Spleen (tissue), 11 donors: ENCODE measurements at regions not wholly inside any gene's neighbourhood (a gene's known extent, or its start where the extent isn't known, plus 50 kb on each side); places are given as distances from the start of the nearest gene placed in this dataset.

ENCODE experiments used
- DNase-seq: peaks from one replicate; pipeline ENCODE4 v3.0.0-alpha.2; 2020
- H3K27ac ChIP-seq, 8 donors: fragments of 200-600 bp; sonication (generic) in 7 of 8; 1 replicate in 4 of 8; 2 replicates in 4 of 8; pipeline versions ENCODE4 v1.5.0 to v1.8.0; 2016 to 2021; ENCODE audit warnings: inconsistent platforms in 4 of 8, mild to moderate bottlenecking in 4 of 8, moderate library complexity in 1 of 8
- H3K27me3 ChIP-seq, 7 donors: fragments of 200-600 bp; sonication (generic) in 6 of 7; replicated peaks in 1 of 7; 1 replicate in 4 of 7; 2 replicates in 3 of 7; pipeline versions ENCODE4 v1.5.0 to v1.8.0; 2016 to 2021; ENCODE audit warnings: inconsistent platforms in 3 of 7, mild to moderate bottlenecking in 1 of 7
- H3K36me3 ChIP-seq, 6 donors: fragments of 200-600 bp; sonication (generic) in 5 of 6; 1 replicate in 4 of 6; 2 replicates in 2 of 6; pipeline versions ENCODE4 v1.5.0 to v1.8.0; 2016 to 2021; ENCODE audit warnings: inconsistent platforms in 2 of 6
- H3K4me1 ChIP-seq, 6 donors: fragments of 200-600 bp; sonication (generic) in 5 of 6; 1 replicate in 3 of 6; 2 replicates in 3 of 6; pipeline versions ENCODE4 v1.5.0 to v1.8.0; 2016 to 2021; ENCODE audit warnings: inconsistent platforms in 3 of 6
- H3K4me3 ChIP-seq, 8 donors: fragments of 200-600 bp; sonication (generic) in 7 of 8; 1 replicate in 4 of 8; 2 replicates in 4 of 8; pipeline versions ENCODE4 v1.5.0 to v1.8.0; 2016 to 2021; ENCODE audit warnings: inconsistent platforms in 4 of 8, mild to moderate bottlenecking in 4 of 8, moderate library complexity in 2 of 8
- H3K9me3 ChIP-seq, 8 donors: fragments of 200-600 bp; sonication (generic) in 7 of 8; 1 replicate in 4 of 8; 2 replicates in 4 of 8; pipeline versions ENCODE4 v1.5.0 to v1.8.0; 2016 to 2021; ENCODE audit warnings: inconsistent platforms in 4 of 8
- CTCF ChIP-seq, 11 experiments: fragments of 200-600 bp in 7 of 11; fragments of 450-650 bp in 4 of 11; sonication (generic) in 4 of 11; IDR thresholded peaks in 8 of 11; conservative IDR thresholded peaks in 3 of 11; 1 replicate in 7 of 11; 2 replicates in 4 of 11; pipeline versions ENCODE4 v1.4.0 to v1.8.0; 2016 to 2021; ENCODE audit warnings: antibody characterized with exemption in 11 of 11, inconsistent platforms in 4 of 11, mild to moderate bottlenecking in 1 of 11
- POLR2A ChIP-seq, 3 donors: fragments of 450-650 bp; IDR thresholded peaks; one replicate each; pipeline ENCODE4 v1.5.1; 2017; ENCODE audit warnings: antibody characterized with exemption in 3 of 3, mild to moderate bottlenecking in 1 of 3
- POLR2AphosphoS5 ChIP-seq, 3 donors: sonication (generic); formaldehyde crosslinking; IDR thresholded peaks; one replicate each; pipeline ENCODE4 v1.5.1; 2017; ENCODE audit warnings: antibody characterized with exemption in 3 of 3
- WGBS, 5 donors: extraction: QIAGEN DNeasy Blood & Tissue Kit in 3 of 5; methylation state at CpG; one replicate each; pipeline versions ENCODE4 v1.1.5 to v1.1.7; 2013 to 2018; 5-methylcytosine and 5-hydroxymethylcytosine counted together
- intact Hi-C: fragments of 100-400 bp; cut with DNase I; formaldehyde crosslinking; loops from one replicate; pipeline ENCODE4 v1.15.0; 2023; ENCODE audit warnings: low total_unique reads
- donor health status: healthy with polysubstance abuse.
- donor health status: DM: no; HTN: no; CAD: no; lungs with moderate emphysema.
- donor health status: DM: no; HTN: no; CAD: no.
- donor health status: Bipolar disorder and iron deficiency.
- donor health status: healthy.
- donor health status: DM: no; HTN: no; CAD: no.
- donor health status: DM: yes; HTN: yes; CAD: no.

- intact Hi-C loops = no loop called here
- TF ChIP-seq CTCF (IDR thresholded peaks at IDR 0.05 in 8 of 11, conservative IDR thresholded peaks at IDR 0.05 in 3 of 11) (no peak), POLR2A (IDR thresholded peaks at IDR 0.05) (no peak), POLR2AphosphoS5 (IDR thresholded peaks at IDR 0.05) (no peak)
- 79 to 95% (median 82%) methylated on average over 4 of the region's 4 CpGs for WGBS, 5 donors
- Histone ChIP-seq H3K4me3 (no peak overlapping the region), H3K4me1 (no peaks in the 10 kb centered on the region), H3K27me3 (peaks cover 0 to 3% (median 0%) of the 10 kb centered on the region in 7 donors), H3K27ac (no peak overlapping the region), H3K36me3 (no peaks in the 10 kb centered on the region), H3K9me3 (no peaks in the 10 kb centered on the region)
- DNase-seq = no peak
These were observed 158.9 kb downstream of the PTGER3 start for GRCh38 chr1:70888722-70889121.

GRCh38 chr1:70890408-70890807, 157.2 kb downstream of the PTGER3 start:
- H3K27ac ChIP-seq = no peak overlapping the region
- H3K4me3 ChIP-seq = no peak overlapping the region
- H3K27me3 ChIP-seq = peaks cover 0 to 3% (median 0%) of the 10 kb centered on the region in 7 donors
- TF ChIP-seq POLR2AphosphoS5 (IDR thresholded peaks at IDR 0.05) (no peak), CTCF (IDR thresholded peaks at IDR 0.05 in 8 of 11, conservative IDR thresholded peaks at IDR 0.05 in 3 of 11) (no peak), POLR2A (IDR thresholded peaks at IDR 0.05) (no peak)
- intact Hi-C loops = no loop called here
- no peaks in the 10 kb centered on the region for H3K9me3 ChIP-seq
- no peak for DNase-seq
- no peaks in the 10 kb centered on the region for H3K36me3 ChIP-seq
- no peaks in the 10 kb centered on the region for H3K4me1 ChIP-seq
- WGBS, 5 donors = 79 to 96% (median 82%) methylated on average over 2 of the region's 2 CpGs

GRCh38 chr1:70891051-70891843, 156.4 kb downstream of the PTGER3 start:
- Histone ChIP-seq H3K36me3 (no peaks in the 10 kb centered on the region), H3K9me3 (no peaks in the 10 kb centered on the region), H3K4me3 (no peak overlapping the region), H3K27ac (no peak overlapping the region), H3K27me3 (peaks cover 0 to 3% (median 0%) of the 10 kb centered on the region in 7 donors), H3K4me1 (no peaks in the 10 kb centered on the region)
- intact Hi-C loops = no loop called here
- no peak for DNase-seq
- TF ChIP-seq POLR2AphosphoS5 (IDR thresholded peaks at IDR 0.05) (no peak), CTCF (IDR thresholded peaks at IDR 0.05 in 8 of 11, conservative IDR thresholded peaks at IDR 0.05 in 3 of 11) (no peak), POLR2A (IDR thresholded peaks at IDR 0.05) (no peak)

GRCh38 chr1:70892140-70892539, 155.5 kb downstream of the PTGER3 start:
- Histone ChIP-seq H3K27me3 (peaks cover 0 to 3% (median 0%) of the 10 kb centered on the region in 7 donors), H3K27ac (no peak overlapping the region), H3K36me3 (no peaks in the 10 kb centered on the region), H3K4me1 (no peaks in the 10 kb centered on the region), H3K4me3 (no peak overlapping the region), H3K9me3 (no peaks in the 10 kb centered on the region)
- DNase-seq = no peak
- intact Hi-C loops = no loop called here
- WGBS, 5 donors = 96 to 99% (median 97%) methylated on average over 2 of the region's 2 CpGs
- TF ChIP-seq CTCF (IDR thresholded peaks at IDR 0.05 in 8 of 11, conservative IDR thresholded peaks at IDR 0.05 in 3 of 11) = no peak
- TF ChIP-seq POLR2A (IDR thresholded peaks at IDR 0.05) = no peak
- no peak for TF ChIP-seq POLR2AphosphoS5 (IDR thresholded peaks at IDR 0.05)
